Spinal cord (tissue), 9 donors: ENCODE measurements at regions not wholly inside any gene's neighbourhood (a gene's known extent, or its start where the extent isn't known, plus 50 kb on each side); places are given as distances from the start of the nearest gene placed in this dataset.

Experiments
- DNase-seq, 6 donors: peaks; one replicate each; pipeline versions ENCODE4 v3.0.0 to v3.0.0-alpha.2; 2013 to 2015; ENCODE audit warnings: low spot score in 6 of 6, low read depth in 4 of 6
- H3K27ac ChIP-seq: one replicate; pipeline ENCODE4 v1.5.1; 2013; ENCODE audit warnings: low read depth, low read length, control low read depth
- H3K27me3 ChIP-seq: one replicate; pipeline ENCODE4 v1.6.1; 2013; ENCODE audit warnings: low read length; ENCODE audit not compliant: control insufficient read depth, insufficient read depth
- H3K36me3 ChIP-seq: one replicate; pipeline ENCODE4 v1.6.1; 2013; ENCODE audit warnings: low read length; ENCODE audit not compliant: control insufficient read depth, insufficient read depth
- H3K4me1 ChIP-seq: one replicate; pipeline ENCODE4 v1.6.1; 2013; ENCODE audit warnings: low read length; ENCODE audit not compliant: control insufficient read depth, insufficient read depth
- H3K4me3 ChIP-seq: one replicate; pipeline ENCODE4 v1.5.1; 2013; ENCODE audit warnings: low read depth, low read length, control low read depth
- H3K9me3 ChIP-seq: one replicate; pipeline ENCODE4 v1.6.1; 2013; ENCODE audit warnings: low read length; ENCODE audit not compliant: control insufficient read depth, insufficient read depth
- whole genome bisulfite sequencing: methylation state at CpG from one replicate; pipeline ENCODE4 v1.1.5; 2013; ENCODE audit warnings: missing lambda C conversion rate; ENCODE audit not compliant: insufficient coverage; 5-methylcytosine and 5-hydroxymethylcytosine counted together
- donor health status: healthy.

DNA sequence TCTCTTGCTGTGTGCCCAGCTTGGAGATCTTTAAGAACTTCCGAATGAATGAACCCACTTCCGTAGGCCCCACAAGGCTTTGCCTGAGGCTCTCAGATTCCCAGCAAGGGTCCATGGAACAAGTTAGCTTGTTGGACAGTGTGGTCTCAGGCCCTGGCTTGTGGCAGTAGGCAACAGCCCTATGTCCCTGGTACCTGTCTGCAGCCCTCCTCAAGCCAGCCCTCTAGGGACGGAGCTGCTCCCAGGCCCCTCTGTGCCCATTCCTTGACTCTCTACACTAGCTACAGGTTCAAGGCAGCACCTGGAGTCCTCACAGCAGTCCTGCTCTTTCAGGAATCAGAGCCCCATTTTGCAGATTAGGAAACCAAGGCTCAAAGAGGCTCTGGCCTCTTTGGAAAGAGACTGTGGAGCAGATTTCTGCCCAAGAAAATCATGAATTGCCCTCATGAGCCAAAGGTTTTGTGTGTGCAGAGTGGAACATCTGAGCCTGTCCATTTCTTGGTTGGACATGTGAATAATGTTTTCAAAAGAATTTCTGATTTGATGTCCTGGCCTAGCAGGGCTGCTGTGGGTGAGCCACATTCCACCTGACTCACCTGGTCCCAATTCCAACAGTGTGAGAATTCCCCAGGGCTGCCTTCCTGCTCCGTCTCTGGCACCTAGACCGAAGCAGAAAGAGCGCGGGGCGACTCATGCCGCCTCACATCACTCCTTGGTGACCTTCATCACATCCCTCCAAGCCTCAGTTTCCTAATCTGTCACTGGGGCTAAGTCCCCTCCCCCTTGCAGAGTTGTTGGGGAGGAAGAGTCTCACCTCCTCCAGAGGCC, 131.7 kb downstream of the BARX1 start:
- Histone ChIP-seq H3K4me3 (no peak overlapping the region), H3K4me1 (peaks cover 16% of the 10 kb centered on the region), H3K9me3 (no peaks in the 10 kb centered on the region), H3K36me3 (no peaks in the 10 kb centered on the region), H3K27me3 (peaks cover 26% of the 10 kb centered on the region), H3K27ac (no peak overlapping the region)
- 68% methylated on average over 4 of the region's 9 CpGs for WGBS
- no peak for DNase-seq

DNA sequence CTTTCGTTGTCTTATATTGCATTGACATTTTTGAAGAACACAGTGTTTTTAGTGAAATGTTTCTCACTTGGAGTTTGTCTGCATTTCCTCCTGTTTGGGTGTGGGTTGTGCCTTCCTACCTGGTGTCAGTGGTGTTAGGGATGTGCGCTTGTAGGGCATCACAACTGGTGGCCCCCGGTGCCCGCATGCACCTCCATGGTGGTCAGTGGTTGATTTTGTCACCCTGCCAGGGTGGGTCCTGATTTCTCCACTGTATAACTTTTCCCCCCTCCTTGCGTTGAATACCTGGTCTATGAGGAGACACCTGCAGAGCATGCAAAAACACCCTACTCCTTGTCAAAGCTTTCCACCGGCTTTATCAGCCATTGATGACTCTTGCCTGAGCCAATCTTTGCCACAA, 132.9 kb downstream of the BARX1 start:
- Histone ChIP-seq H3K27me3 (peaks cover 16% of the 10 kb centered on the region), H3K4me1 (peaks cover 5% of the 10 kb centered on the region), H3K36me3 (no peaks in the 10 kb centered on the region), H3K9me3 (no peaks in the 10 kb centered on the region), H3K4me3 (no peak overlapping the region), H3K27ac (no peak overlapping the region)
- no peak for DNase-seq
- WGBS: 95% methylated on average over 5 of the region's 6 CpGs

DNA sequence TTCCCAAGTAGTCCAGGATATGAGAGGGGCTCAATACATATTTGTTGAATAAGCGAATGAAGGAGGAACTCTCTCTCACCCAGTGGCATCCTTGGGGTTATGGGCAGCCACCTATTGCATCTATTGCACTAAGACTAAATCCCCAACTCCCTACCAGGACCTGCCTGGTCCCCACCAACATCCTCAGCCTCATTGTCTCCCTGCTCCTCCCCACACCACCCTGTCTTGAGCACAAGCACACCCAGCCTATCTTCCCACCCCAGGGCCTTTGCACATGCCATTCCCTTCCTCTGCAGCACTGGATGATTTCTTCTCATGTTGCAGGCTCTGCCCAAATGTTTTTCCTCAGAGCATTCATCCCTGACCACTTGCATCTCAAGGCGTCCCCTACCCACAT, 133.8 kb downstream of the BARX1 start:
- no peaks in the 10 kb centered on the region for H3K4me1 ChIP-seq
- no CpG with 5 or more reads among the region's 2 CpGs for WGBS
- peaks cover 7% of the 10 kb centered on the region for H3K27me3 ChIP-seq
- no peaks in the 10 kb centered on the region for H3K36me3 ChIP-seq
- DNase-seq: no peak
- no peak overlapping the region for H3K4me3 ChIP-seq
- no peak overlapping the region for H3K27ac ChIP-seq
- no peaks in the 10 kb centered on the region for H3K9me3 ChIP-seq

DNA sequence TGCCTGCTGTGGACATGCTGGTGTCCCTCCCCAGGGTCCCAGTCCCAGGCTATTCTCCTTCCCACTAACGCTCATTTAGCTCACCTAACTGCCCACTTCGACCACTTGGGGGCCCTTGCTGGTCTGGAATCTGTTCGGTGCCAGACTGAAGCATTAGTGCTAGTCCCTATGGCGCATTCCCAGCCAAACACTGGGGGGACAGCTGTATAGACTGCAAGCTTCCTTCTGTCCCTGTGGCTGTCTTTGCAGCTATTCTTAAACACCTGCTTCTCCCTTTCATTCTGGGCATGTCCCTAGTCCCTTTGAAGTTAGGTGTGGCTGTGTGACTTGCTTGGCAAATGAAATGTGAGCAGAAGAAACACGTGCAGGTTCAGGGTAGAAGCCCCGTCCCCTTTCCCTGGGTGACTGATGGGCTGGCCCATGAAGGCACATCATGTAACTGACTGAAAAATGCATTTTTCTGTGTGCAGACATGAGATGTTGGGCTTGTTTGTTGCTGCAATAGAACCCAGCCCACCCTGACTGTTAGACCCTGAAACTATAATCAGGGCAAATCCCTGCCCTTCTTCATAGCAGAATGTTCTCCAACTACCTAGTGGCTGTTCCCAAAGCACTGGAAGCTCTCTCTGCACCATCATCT, 134.4 kb downstream of the BARX1 start:
- Histone ChIP-seq H3K27ac (no peak overlapping the region), H3K4me1 (no peaks in the 10 kb centered on the region), H3K9me3 (no peaks in the 10 kb centered on the region), H3K4me3 (no peak overlapping the region), H3K36me3 (no peaks in the 10 kb centered on the region), H3K27me3 (peaks cover 5% of the 10 kb centered on the region)
- no peak for DNase-seq
- WGBS: 57% methylated on average over 6 of the region's 6 CpGs

DNA sequence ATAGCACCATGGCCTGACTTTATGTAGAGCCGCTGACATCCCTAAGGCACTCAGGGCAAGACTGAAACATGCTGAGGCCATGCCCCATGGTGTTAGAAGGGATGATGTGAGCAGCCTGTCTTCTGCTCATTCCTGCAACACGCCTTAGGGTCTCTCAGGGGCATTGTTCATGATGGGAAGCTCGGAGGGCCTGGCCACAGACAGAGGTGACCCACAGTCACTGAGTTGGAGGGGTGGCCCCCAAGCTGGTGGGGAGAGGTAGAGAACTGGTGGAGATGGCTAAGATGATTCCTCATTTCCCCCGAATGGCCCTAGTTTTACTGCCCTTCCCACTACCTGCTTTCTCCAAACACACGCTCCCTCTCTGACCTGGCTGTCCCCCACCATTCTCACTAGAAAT, 135.2 kb downstream of the BARX1 start:
- H3K4me1 ChIP-seq: no peaks in the 10 kb centered on the region
- WGBS: 89% methylated on average over 4 of the region's 5 CpGs
- no peaks in the 10 kb centered on the region for H3K9me3 ChIP-seq
- no peaks in the 10 kb centered on the region for H3K36me3 ChIP-seq
- no peak for DNase-seq
- no peak overlapping the region for H3K27ac ChIP-seq
- peaks cover 5% of the 10 kb centered on the region for H3K27me3 ChIP-seq
- no peak overlapping the region for H3K4me3 ChIP-seq

DNA sequence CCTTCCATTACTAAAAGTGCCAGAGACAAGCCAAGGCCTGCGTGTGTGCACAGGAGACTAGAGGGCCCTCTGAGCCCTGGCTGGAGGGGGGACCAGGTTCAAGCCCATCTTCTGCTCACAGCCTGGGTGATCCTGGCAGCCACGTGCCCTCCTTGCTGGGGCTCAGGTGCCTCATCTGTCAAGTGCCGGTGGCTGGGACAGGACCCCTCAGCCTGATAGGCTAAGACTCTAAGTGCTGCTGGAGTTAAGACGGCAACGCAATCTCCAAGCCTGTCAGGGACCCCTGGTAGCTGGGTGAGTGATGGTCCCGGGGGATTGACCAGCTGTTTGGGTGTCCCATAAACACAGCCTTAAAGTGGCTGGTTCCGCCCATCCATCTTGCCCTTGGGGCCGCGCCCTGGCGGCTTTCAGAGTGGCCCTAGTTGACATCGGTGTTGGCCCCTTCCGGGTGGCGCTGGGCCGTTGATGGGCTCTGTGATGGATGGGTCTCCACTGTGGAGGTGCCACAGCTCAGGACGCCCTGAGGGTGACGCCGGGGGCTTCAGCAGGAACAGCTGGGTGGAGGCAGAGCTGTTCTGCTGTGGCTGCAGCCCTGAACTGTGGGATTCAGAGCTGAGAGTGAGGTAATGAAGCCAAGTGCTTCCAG, 136.2 kb downstream of the BARX1 start:
- no peaks in the 10 kb centered on the region for H3K36me3 ChIP-seq
- WGBS: 68% methylated on average over 17 of the region's 17 CpGs
- peaks cover 8% of the 10 kb centered on the region for H3K4me1 ChIP-seq
- H3K27me3 ChIP-seq: peaks cover 5% of the 10 kb centered on the region
- no peak overlapping the region for H3K27ac ChIP-seq
- DNase-seq: no peak
- no peaks in the 10 kb centered on the region for H3K9me3 ChIP-seq
- no peak overlapping the region for H3K4me3 ChIP-seq

DNA sequence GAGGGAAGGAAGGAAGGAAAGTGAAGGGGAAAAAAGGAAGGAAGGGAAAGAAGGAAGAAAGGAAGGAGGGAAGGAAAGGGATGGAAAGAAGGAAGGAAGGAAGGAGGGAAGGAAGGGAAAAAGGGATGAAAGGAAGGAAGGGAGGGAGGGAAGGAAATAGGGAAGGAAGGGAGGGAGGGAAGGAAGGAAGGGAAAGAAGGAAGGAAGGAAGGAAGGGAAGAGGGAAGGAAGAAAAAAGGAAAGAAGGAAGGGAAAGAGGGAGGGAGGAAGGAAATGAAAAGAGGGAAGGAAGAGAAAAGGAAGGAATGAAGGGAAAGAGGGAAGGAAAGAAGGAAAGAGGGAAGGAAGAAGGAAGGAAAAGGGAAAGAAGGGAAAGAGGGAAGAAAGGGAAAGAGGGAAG, 136.9 kb downstream of the BARX1 start:
- no peak overlapping the region for H3K27ac ChIP-seq
- H3K4me3 ChIP-seq: no peak overlapping the region
- no peaks in the 10 kb centered on the region for H3K9me3 ChIP-seq
- no peak for DNase-seq
- peaks cover 5% of the 10 kb centered on the region for H3K27me3 ChIP-seq
- H3K4me1 ChIP-seq: peaks cover 9% of the 10 kb centered on the region
- no peaks in the 10 kb centered on the region for H3K36me3 ChIP-seq

DNA sequence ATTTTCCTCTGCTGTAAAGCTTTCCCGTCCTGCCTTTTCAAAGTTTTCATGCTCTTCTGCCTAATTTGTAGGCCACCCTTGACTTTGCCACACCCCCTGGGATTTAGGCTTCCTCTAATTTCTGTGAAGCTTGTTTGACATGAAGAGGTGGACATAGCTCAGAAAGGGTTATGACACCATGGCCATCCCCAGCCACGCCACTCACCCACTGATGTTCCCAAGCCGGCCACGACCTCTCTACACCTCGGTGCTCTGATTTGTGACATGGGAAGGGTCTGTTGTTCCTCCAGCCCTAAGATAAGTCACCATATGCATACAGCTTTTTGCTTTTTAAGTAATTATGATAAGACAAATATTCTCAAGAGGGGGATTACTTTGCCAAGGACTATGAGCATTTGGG, 139.5 kb downstream of the BARX1 start:
- no CpG with 5 or more reads among the region's 5 CpGs for WGBS
- DNase-seq: no peak
- H3K27me3 ChIP-seq: peaks cover 5% of the 10 kb centered on the region
- H3K4me1 ChIP-seq: peaks cover 11% of the 10 kb centered on the region
- no peak overlapping the region for H3K4me3 ChIP-seq
- no peak overlapping the region for H3K27ac ChIP-seq
- H3K36me3 ChIP-seq: no peaks in the 10 kb centered on the region
- no peaks in the 10 kb centered on the region for H3K9me3 ChIP-seq

DNA sequence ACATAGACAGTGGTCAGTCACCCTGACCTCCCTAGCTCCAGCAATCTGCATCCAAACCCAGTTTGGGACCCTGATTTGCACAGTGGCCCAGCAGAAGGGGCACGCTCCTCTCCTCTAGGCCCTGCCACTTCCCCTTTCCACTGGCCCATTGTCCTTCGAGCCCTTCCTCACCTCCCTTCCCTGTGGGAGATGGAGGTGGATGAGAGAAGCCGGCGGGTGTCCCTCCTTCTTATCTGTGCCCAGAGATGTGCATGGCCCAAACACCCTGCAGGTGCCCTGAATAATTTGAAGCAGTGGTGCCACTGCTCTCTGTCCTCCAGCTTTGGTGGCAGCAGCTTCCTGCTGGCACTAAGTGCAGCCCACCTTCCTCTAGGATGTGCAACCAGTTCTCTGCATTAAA, 140.0 kb downstream of the BARX1 start:
- H3K27ac ChIP-seq: no peak overlapping the region
- DNase-seq: no peak
- H3K36me3 ChIP-seq: no peaks in the 10 kb centered on the region
- no peaks in the 10 kb centered on the region for H3K9me3 ChIP-seq
- no peak overlapping the region for H3K4me3 ChIP-seq
- peaks cover 5% of the 10 kb centered on the region for H3K27me3 ChIP-seq
- WGBS: 90% methylated on average over 2 of the region's 4 CpGs
- H3K4me1 ChIP-seq: peaks cover 17% of the 10 kb centered on the region
